T-helper 1 cell treated with Interleukin-12 subunit alpha and Interleukin-12 subunit beta and Interleukin-4 antibody, amounts not matched to agents 30 ng/mL and 1 ng/mL, for 36 hours (primary cell): ENCODE measurements at regions not wholly inside any gene's neighbourhood (a gene's known extent, or its start where the extent isn't known, plus 50 kb on each side); places are given as distances from the start of the nearest gene placed in this dataset.

Source experiments
- intact Hi-C: fragments of 100-400 bp; cut with micrococcal nuclease; formaldehyde crosslinking; loops from one replicate; pipeline ENCODE4 v1.15.1; 2024

- intact Hi-C loops = no loop called here
Measured at GRCh38 chr5:74956278-74956677, 90.1 kb upstream of the FAM169A start.

GRCh38 chr5:74954919-74955318 is 88.7 kb upstream of the FAM169A start:
- intact Hi-C loops = no loop called here

GRCh38 chr5:74953937-74954720 is 87.9 kb upstream of the FAM169A start:
- intact Hi-C loops = no loop called here

GRCh38 chr5:74953554-74953936 is 87.4 kb upstream of the FAM169A start:
- intact Hi-C loops = no loop called here

- intact Hi-C loops = no loop called here
Measured at GRCh38 chr5:74952406-74952805, 86.2 kb upstream of the FAM169A start.

- intact Hi-C loops = no loop called here
Measured at GRCh38 chr5:74951865-74952264, 85.7 kb upstream of the FAM169A start.

GRCh38 chr5:74950836-74951515 is 84.8 kb upstream of the FAM169A start:
- intact Hi-C loops = no loop called here

- intact Hi-C loops = no loop called here
Measured at GRCh38 chr5:74949976-74950375, 83.8 kb upstream of the FAM169A start.

- intact Hi-C loops = no loop called here
Measured at GRCh38 chr5:74948031-74948546, 81.9 kb upstream of the FAM169A start.

GRCh38 chr5:74946471-74946870 is 80.3 kb upstream of the FAM169A start:
- intact Hi-C loops = no loop called here

GRCh38 chr5:74945561-74946165 is 79.5 kb upstream of the FAM169A start:
- intact Hi-C loops = loop anchor here (2.0 kb wide), 1 partner anchor 29 kb away; no protein-coding TSS in a partner anchor

GRCh38 chr5:74943905-74944304 is 77.7 kb upstream of the FAM169A start:
- intact Hi-C loops = loop anchor here (2.0 kb wide), 1 partner anchor 31 kb away; no protein-coding TSS in a partner anchor

GRCh38 chr5:74942622-74943286 is 76.6 kb upstream of the FAM169A start:
- intact Hi-C loops = no loop called here

GRCh38 chr5:74940782-74941353 is 74.7 kb upstream of the FAM169A start:
- intact Hi-C loops = no loop called here

GRCh38 chr5:74938250-74938933 is 72.2 kb upstream of the FAM169A start:
- intact Hi-C loops = loop anchor here (5.0 to 10.0 kb wide), 3 partner anchors 84 to 1466 kb away; partner anchors contain the start of gene IQGAP2

- intact Hi-C loops = loop anchor here (1.0 to 10.0 kb wide), 9 partner anchors 39 to 1469 kb away; partner anchors contain the start of genes ANKRD31, CERT1, HMGCR and IQGAP2
Measured at GRCh38 chr5:74935752-74936091, 69.5 kb upstream of the FAM169A start.

GRCh38 chr5:74934949-74935751 is 69.0 kb upstream of the FAM169A start:
- intact Hi-C loops = loop anchor here (1.0 to 10.0 kb wide), 9 partner anchors 39 to 1470 kb away; partner anchors contain the start of genes ANKRD31, CERT1, HMGCR and IQGAP2

GRCh38 chr5:74927336-74927735 is 61.1 kb upstream of the FAM169A start:
- intact Hi-C loops = loop anchor here (5.0 kb wide), 1 partner anchor 755 kb away; no protein-coding TSS in a partner anchor

GRCh38 chr5:74919487-74919886 is 53.3 kb upstream of the FAM169A start:
- intact Hi-C loops = loop anchor here (1.0 to 5.0 kb wide), 5 partner anchors 153 to 1337 kb away; partner anchors contain the start of gene HEXB
